KMS-11 (cell line): ENCODE measurements at regions not wholly inside any gene's neighbourhood (a gene's known extent, or its start where the extent isn't known, plus 50 kb on each side); places are given as distances from the start of the nearest gene placed in this dataset.

Experiments
- H2AFZ ChIP-seq: fragments of 200-600 bp; sonication (generic); 2 replicates; pipeline ENCODE4 v1.6.1; 2016; ENCODE audit warnings: antibody characterized with exemption, mixed run types, low read depth
- H3K27ac ChIP-seq: fragments of 200-600 bp; sonication (generic); 2 replicates; pipeline ENCODE4 v1.6.1; 2016; ENCODE audit warnings: mild to moderate bottlenecking, mixed run types
- H3K27me3 ChIP-seq: fragments of 200-600 bp; sonication (generic); 2 replicates; pipeline ENCODE4 v1.6.1; 2017; ENCODE audit warnings: mild to moderate bottlenecking, low read depth, mixed run types, moderate library complexity; ENCODE audit not compliant: insufficient read depth
- H3K36me3 ChIP-seq: fragments of 200-600 bp; sonication (generic); 2 replicates; pipeline ENCODE4 v1.6.1; 2017; ENCODE audit warnings: mild to moderate bottlenecking, mixed run types; ENCODE audit not compliant: insufficient read depth
- H3K4me1 ChIP-seq: fragments of 200-600 bp; sonication (generic); 2 replicates; pipeline ENCODE4 v1.6.1; 2016; ENCODE audit warnings: mild to moderate bottlenecking, low read depth, mixed run types; ENCODE audit not compliant: poor library complexity, severe bottlenecking
- H3K4me2 ChIP-seq: fragments of 200-600 bp; sonication (generic); 2 replicates; pipeline ENCODE4 v1.7.0; 2016; ENCODE audit warnings: mild to moderate bottlenecking, mixed run types
- H3K4me3 ChIP-seq: fragments of 200-600 bp; sonication (generic); IDR thresholded peaks from 2 replicates; pipeline ENCODE4 v1.6.1; 2017; ENCODE audit warnings: low read depth, low read length, mixed read lengths; ENCODE audit not compliant: insufficient read depth
- H3K79me2 ChIP-seq: fragments of 200-600 bp; sonication (generic); 2 replicates; pipeline ENCODE4 v1.6.1; 2016; ENCODE audit warnings: low read depth, mixed run types; ENCODE audit not compliant: insufficient read depth
- H3K9ac ChIP-seq: fragments of 200-600 bp; sonication (generic); 2 replicates; pipeline ENCODE4 v1.6.1; 2016; ENCODE audit warnings: mild to moderate bottlenecking, mixed run types
- H4K20me1 ChIP-seq: fragments of 200-600 bp; sonication (generic); 2 replicates; pipeline ENCODE4 v1.6.1; 2016; ENCODE audit warnings: mild to moderate bottlenecking, mixed run types; ENCODE audit not compliant: insufficient read depth
- TF ChIP-seq, protein P1 (sequence below): fragments of 200-600 bp; sonication (generic); conservative IDR thresholded peaks from 2 replicates; pipeline ENCODE4 v1.6.1; 2017; ENCODE audit warnings: low read depth, mild to moderate bottlenecking, antibody characterized with exemption, low read length, moderate library complexity, mixed read lengths

DNA sequence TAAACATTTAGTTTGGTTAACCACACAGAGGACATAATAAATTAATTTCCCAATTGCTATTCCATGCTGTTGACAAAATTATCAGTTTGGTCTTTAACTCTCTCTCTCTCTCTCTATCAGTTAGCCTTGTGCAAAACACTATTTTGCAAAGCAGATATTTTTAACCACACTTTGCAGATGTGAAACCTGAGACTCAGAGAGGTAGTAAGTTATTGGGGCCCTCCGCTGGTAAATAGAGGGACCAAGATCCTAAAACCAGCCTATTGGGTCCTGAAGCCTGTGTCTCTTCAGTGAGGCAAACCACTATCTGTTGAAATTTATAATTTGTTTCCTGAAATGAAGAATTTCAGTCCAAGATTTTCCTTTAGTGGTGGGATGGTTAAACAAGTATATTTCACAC is 231.0 kb downstream of the SOD2 start:
- Histone ChIP-seq H3K4me2 (no peak overlapping the region), H3K9ac (no peak overlapping the region), H3K4me1 (peaks cover 8% of the 10 kb centered on the region), H3K36me3 (no peaks in the 10 kb centered on the region), H3K4me3 (no peak overlapping the region), H3K27me3 (no peaks in the 10 kb centered on the region), H3K27ac (no peak overlapping the region), H4K20me1 (no peaks in the 10 kb centered on the region), H2AFZ (no peak overlapping the region), H3K79me2 (no peaks in the 10 kb centered on the region)
- TF ChIP-seq, protein P1, sequence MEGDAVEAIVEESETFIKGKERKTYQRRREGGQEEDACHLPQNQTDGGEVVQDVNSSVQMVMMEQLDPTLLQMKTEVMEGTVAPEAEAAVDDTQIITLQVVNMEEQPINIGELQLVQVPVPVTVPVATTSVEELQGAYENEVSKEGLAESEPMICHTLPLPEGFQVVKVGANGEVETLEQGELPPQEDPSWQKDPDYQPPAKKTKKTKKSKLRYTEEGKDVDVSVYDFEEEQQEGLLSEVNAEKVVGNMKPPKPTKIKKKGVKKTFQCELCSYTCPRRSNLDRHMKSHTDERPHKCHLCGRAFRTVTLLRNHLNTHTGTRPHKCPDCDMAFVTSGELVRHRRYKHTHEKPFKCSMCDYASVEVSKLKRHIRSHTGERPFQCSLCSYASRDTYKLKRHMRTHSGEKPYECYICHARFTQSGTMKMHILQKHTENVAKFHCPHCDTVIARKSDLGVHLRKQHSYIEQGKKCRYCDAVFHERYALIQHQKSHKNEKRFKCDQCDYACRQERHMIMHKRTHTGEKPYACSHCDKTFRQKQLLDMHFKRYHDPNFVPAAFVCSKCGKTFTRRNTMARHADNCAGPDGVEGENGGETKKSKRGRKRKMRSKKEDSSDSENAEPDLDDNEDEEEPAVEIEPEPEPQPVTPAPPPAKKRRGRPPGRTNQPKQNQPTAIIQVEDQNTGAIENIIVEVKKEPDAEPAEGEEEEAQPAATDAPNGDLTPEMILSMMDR = no peak

- H4K20me1 ChIP-seq = no peaks in the 10 kb centered on the region
- TF ChIP-seq, protein P1 = no peak
- H3K36me3 ChIP-seq = no peaks in the 10 kb centered on the region
- no peak overlapping the region for H3K27ac ChIP-seq
- H3K4me1 ChIP-seq = peaks cover 8% of the 10 kb centered on the region
- H2AFZ ChIP-seq = no peak overlapping the region
- H3K79me2 ChIP-seq = no peaks in the 10 kb centered on the region
- no peak overlapping the region for H3K4me3 ChIP-seq
- no peak overlapping the region for H3K9ac ChIP-seq
- H3K27me3 ChIP-seq = no peaks in the 10 kb centered on the region
- H3K4me2 ChIP-seq = no peak overlapping the region
Measured at GRCh38 chr6:159461266-159461665, 231.8 kb downstream of the SOD2 start.

DNA sequence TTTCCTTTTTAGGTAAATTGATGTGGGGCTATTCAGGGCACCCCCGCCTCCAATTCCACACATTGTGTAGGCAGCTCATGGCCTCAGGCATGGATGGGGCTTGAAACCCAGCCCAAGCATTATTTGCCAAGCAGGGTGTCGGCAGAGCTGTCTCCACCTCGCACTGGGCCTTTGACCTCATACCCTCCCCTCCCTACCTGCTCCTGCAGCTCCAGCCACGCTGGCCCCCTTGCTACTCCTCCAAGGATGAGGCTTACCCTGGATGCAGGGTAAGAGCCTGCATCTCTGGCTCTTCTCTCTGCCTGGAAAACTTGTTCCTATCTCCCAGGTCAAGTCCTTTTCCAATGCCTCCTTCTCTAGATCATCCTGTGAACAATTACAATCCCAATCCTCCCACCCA is 232.6 kb downstream of the SOD2 start:
- Histone ChIP-seq H3K9ac (no peak overlapping the region), H3K36me3 (no peaks in the 10 kb centered on the region), H3K27ac (no peak overlapping the region), H4K20me1 (no peaks in the 10 kb centered on the region), H2AFZ (no peak overlapping the region), H3K79me2 (no peaks in the 10 kb centered on the region), H3K4me3 (no peak overlapping the region), H3K4me1 (peaks cover 8% of the 10 kb centered on the region), H3K4me2 (no peak overlapping the region), H3K27me3 (no peaks in the 10 kb centered on the region)
- TF ChIP-seq, protein P1 = no peak

DNA sequence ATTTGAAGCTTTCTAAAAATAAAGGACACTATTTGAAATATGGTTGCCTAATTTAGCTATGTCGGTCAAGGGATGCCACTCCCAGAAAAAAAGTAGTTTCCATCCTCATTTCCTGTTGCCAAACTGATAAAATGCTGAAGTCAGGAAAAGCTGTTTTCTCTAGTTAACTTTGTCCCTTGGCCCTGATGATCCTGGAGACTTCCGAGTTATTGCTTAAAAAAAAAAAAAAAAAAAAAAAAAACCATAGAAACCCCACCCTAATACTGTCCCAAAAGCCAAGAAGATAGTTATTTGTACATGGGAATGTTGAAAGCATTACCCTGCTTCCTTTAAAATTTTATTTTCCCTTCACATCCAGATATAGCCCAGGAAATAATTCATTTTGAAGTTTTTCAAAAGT is 236.7 kb downstream of the SOD2 start:
- no peaks in the 10 kb centered on the region for H3K4me1 ChIP-seq
- H3K79me2 ChIP-seq = no peaks in the 10 kb centered on the region
- H3K36me3 ChIP-seq = no peaks in the 10 kb centered on the region
- H3K4me3 ChIP-seq = no peak overlapping the region
- no peak overlapping the region for H2AFZ ChIP-seq
- H4K20me1 ChIP-seq = no peaks in the 10 kb centered on the region
- TF ChIP-seq, protein P1 = no peak
- H3K27ac ChIP-seq = no peak overlapping the region
- no peaks in the 10 kb centered on the region for H3K27me3 ChIP-seq
- no peak overlapping the region for H3K9ac ChIP-seq
- H3K4me2 ChIP-seq = no peak overlapping the region
